BLaER1 treated with 17β-estradiol and CSF1 and Interleukin-3, amounts not matched to agents 10 nM and 100 nM (cell line): ENCODE measurements at regions not wholly inside any gene's neighbourhood (a gene's known extent, or its start where the extent isn't known, plus 50 kb on each side); places are given as distances from the start of the nearest gene placed in this dataset.
A peak's percentile ranks its signal among the peaks of the same experiment; 100 is the strongest.

Source experiments
- H3K27ac ChIP-seq, 11 experiments: shearing (Covaris generic); formaldehyde crosslinking; 2 replicates each; pipeline ENCODE4 v1.8.1; 2022
- H3K27me3 ChIP-seq, 11 experiments: shearing (Covaris generic); formaldehyde crosslinking; 2 replicates each; pipeline ENCODE4 v1.8.1; 2022
- H3K36me3 ChIP-seq, 11 experiments: shearing (Covaris generic); formaldehyde crosslinking; 2 replicates each; pipeline ENCODE4 v1.8.1; 2022
- H3K4me1 ChIP-seq, 10 experiments: shearing (Covaris generic); formaldehyde crosslinking; 2 replicates each; pipeline ENCODE4 v1.8.1; 2022
- H3K4me2 ChIP-seq, 11 experiments: shearing (Covaris generic); formaldehyde crosslinking; 2 replicates each; pipeline ENCODE4 v1.8.1; 2022
- H3K4me3 ChIP-seq, 10 experiments: shearing (Covaris generic); formaldehyde crosslinking; 2 replicates each; pipeline ENCODE4 v1.8.1; 2022
- H3K9ac ChIP-seq, 11 experiments: shearing (Covaris generic); formaldehyde crosslinking; 2 replicates each; pipeline ENCODE4 v1.8.1; 2022
- H3K9me3 ChIP-seq, 11 experiments: shearing (Covaris generic); formaldehyde crosslinking; replicated peaks in 1 of 11; 2 replicates each; pipeline ENCODE4 v1.8.1; 2022
- H4K20me1 ChIP-seq, 11 experiments: shearing (Covaris generic); formaldehyde crosslinking; 2 replicates each; pipeline ENCODE4 v1.8.1; 2022
- Cebpa-rat ChIP-seq, 11 experiments: shearing (Covaris generic); IDR thresholded peaks; 2 replicates each; pipeline ENCODE4 v1.8.1; 2022

- H3K36me3 ChIP-seq, result no peaks in the 10 kb centered on the region
- H3K9me3 ChIP-seq, result peaks cover 0 to 16% (median 0%) of the 10 kb centered on the region in 11 experiments; a peak in 6 of 22 replicates
- no peak overlapping the region for H3K9ac ChIP-seq
- H3K4me2 ChIP-seq, result no peak overlapping the region
- no peaks in the 10 kb centered on the region for H3K27me3 ChIP-seq
- H4K20me1 ChIP-seq, result no peaks in the 10 kb centered on the region
- H3K27ac ChIP-seq, result no peak overlapping the region
- TF ChIP-seq Cebpa-rat (IDR thresholded peaks at IDR 0.05), result no peak
- no peak overlapping the region for H3K4me3 ChIP-seq
- no peaks in the 10 kb centered on the region for H3K4me1 ChIP-seq
Measured at GRCh38 chr2:173614265-173614930, 259.7 kb downstream of the CDCA7 start.

- Histone ChIP-seq H3K9ac (no peak overlapping the region), H3K9me3 (peaks cover 0 to 13% (median 0%) of the 10 kb centered on the region in 11 experiments; a peak in 5 of 22 replicates), H3K4me2 (no peak overlapping the region), H3K27ac (no peak overlapping the region), H3K4me1 (peaks cover 0 to 4% (median 0%) of the 10 kb centered on the region in 10 experiments; a peak in 1 of 20 replicates), H3K27me3 (no peaks in the 10 kb centered on the region), H4K20me1 (no peaks in the 10 kb centered on the region), H3K36me3 (no peaks in the 10 kb centered on the region), H3K4me3 (no peak overlapping the region)
- TF ChIP-seq Cebpa-rat (IDR thresholded peaks at IDR 0.05), result no peak
Measured at GRCh38 chr2:173623438-173624319, 269.0 kb downstream of the CDCA7 start.

GRCh38 chr2:173625315-173625714 is 270.6 kb downstream of the CDCA7 start:
- H3K9ac ChIP-seq, result no peak overlapping the region
- no peaks in the 10 kb centered on the region for H3K36me3 ChIP-seq
- H3K27me3 ChIP-seq, result no peaks in the 10 kb centered on the region
- H3K9me3 ChIP-seq, result peaks cover 0 to 13% (median 0%) of the 10 kb centered on the region in 11 experiments; a peak in 5 of 22 replicates
- TF ChIP-seq Cebpa-rat (IDR thresholded peaks at IDR 0.05), result no peak
- no peak overlapping the region for H3K4me3 ChIP-seq
- no peak overlapping the region for H3K4me2 ChIP-seq
- H3K4me1 ChIP-seq, result peaks cover 0 to 4% (median 0%) of the 10 kb centered on the region in 10 experiments; a peak in 1 of 20 replicates
- H3K27ac ChIP-seq, result no peak overlapping the region
- H4K20me1 ChIP-seq, result no peaks in the 10 kb centered on the region

- Histone ChIP-seq H4K20me1 (no peaks in the 10 kb centered on the region), H3K4me1 (no peaks in the 10 kb centered on the region), H3K36me3 (no peaks in the 10 kb centered on the region), H3K4me3 (no peak overlapping the region), H3K4me2 (no peak overlapping the region), H3K27ac (no peak overlapping the region), H3K9ac (no peak overlapping the region), H3K9me3 (peaks cover 0 to 13% (median 0%) of the 10 kb centered on the region in 11 experiments; a peak in 5 of 22 replicates), H3K27me3 (no peaks in the 10 kb centered on the region)
- TF ChIP-seq Cebpa-rat (IDR thresholded peaks at IDR 0.05), result no peak
Measured at GRCh38 chr2:173629076-173629475, 274.4 kb downstream of the CDCA7 start.

GRCh38 chr2:173630425-173631126 is 275.9 kb downstream of the CDCA7 start:
- Histone ChIP-seq H3K9me3 (peaks cover 0 to 3% (median 0%) of the 10 kb centered on the region in 11 experiments; a peak in 2 of 22 replicates), H4K20me1 (no peaks in the 10 kb centered on the region), H3K36me3 (no peaks in the 10 kb centered on the region), H3K27ac (no peak overlapping the region), H3K4me2 (no peak overlapping the region), H3K4me1 (no peaks in the 10 kb centered on the region), H3K4me3 (no peak overlapping the region), H3K9ac (no peak overlapping the region), H3K27me3 (no peaks in the 10 kb centered on the region)
- TF ChIP-seq Cebpa-rat (IDR thresholded peaks at IDR 0.05), result no peak

GRCh38 chr2:173631127-173631460 is 276.4 kb downstream of the CDCA7 start:
- H3K27ac ChIP-seq, result no peak overlapping the region
- no peak overlapping the region for H3K4me2 ChIP-seq
- H3K27me3 ChIP-seq, result no peaks in the 10 kb centered on the region
- H3K36me3 ChIP-seq, result no peaks in the 10 kb centered on the region
- H3K4me1 ChIP-seq, result no peaks in the 10 kb centered on the region
- H3K4me3 ChIP-seq, result no peak overlapping the region
- no peak overlapping the region for H3K9ac ChIP-seq
- H4K20me1 ChIP-seq, result no peaks in the 10 kb centered on the region
- H3K9me3 ChIP-seq, result no peaks in the 10 kb centered on the region; a peak in 1 of 22 replicates
- no peak for TF ChIP-seq Cebpa-rat (IDR thresholded peaks at IDR 0.05)

- Histone ChIP-seq H3K36me3 (no peaks in the 10 kb centered on the region), H3K27ac (no peak overlapping the region), H3K9me3 (no peaks in the 10 kb centered on the region), H3K9ac (no peak overlapping the region), H3K4me2 (peak overlapping the region in 10 of 11 experiments; percentile 12 to 55 (median 42); a peak in 13 of 22 replicates), H3K4me3 (no peak overlapping the region), H3K27me3 (no peaks in the 10 kb centered on the region), H3K4me1 (peaks cover 12 to 20% (median 15%) of the 10 kb centered on the region in 10 experiments; a peak in 19 of 20 replicates), H4K20me1 (no peaks in the 10 kb centered on the region)
- no peak for TF ChIP-seq Cebpa-rat (IDR thresholded peaks at IDR 0.05)
Measured at GRCh38 chr2:173644146-173644545, 289.5 kb downstream of the CDCA7 start.

- Histone ChIP-seq H3K4me1 (peaks cover 12 to 18% (median 14%) of the 10 kb centered on the region in 10 experiments; a peak in 19 of 20 replicates), H4K20me1 (no peaks in the 10 kb centered on the region), H3K27ac (no peak overlapping the region), H3K4me3 (no peak overlapping the region), H3K4me2 (no peak overlapping the region), H3K9ac (no peak overlapping the region), H3K9me3 (no peaks in the 10 kb centered on the region), H3K27me3 (no peaks in the 10 kb centered on the region), H3K36me3 (no peaks in the 10 kb centered on the region)
- no peak for TF ChIP-seq Cebpa-rat (IDR thresholded peaks at IDR 0.05)
Measured at GRCh38 chr2:173647681-173648311, 293.1 kb downstream of the CDCA7 start.

GRCh38 chr2:173648816-173649215 is 294.1 kb downstream of the CDCA7 start:
- Histone ChIP-seq H3K4me2 (no peak overlapping the region), H4K20me1 (no peaks in the 10 kb centered on the region)

More at GRCh38 chr2:173648816-173649215, 294.1 kb downstream of the CDCA7 start:
- H3K36me3 ChIP-seq, result no peaks in the 10 kb centered on the region
- H3K27me3 ChIP-seq, result no peaks in the 10 kb centered on the region
- H3K4me3 ChIP-seq, result no peak overlapping the region
- no peaks in the 10 kb centered on the region for H3K9me3 ChIP-seq
- H3K9ac ChIP-seq, result no peak overlapping the region
- TF ChIP-seq Cebpa-rat (IDR thresholded peaks at IDR 0.05), result no peak
- H3K4me1 ChIP-seq, result peaks cover 3 to 8% (median 4%) of the 10 kb centered on the region in 10 experiments; a peak in 17 of 20 replicates
- H3K27ac ChIP-seq, result no peak overlapping the region
